WTC11 (cell line): ENCODE measurements at regions not wholly inside any gene's neighbourhood (a gene's known extent, or its start where the extent isn't known, plus 50 kb on each side); places are given as distances from the start of the nearest gene placed in this dataset.
"Not testable (repeated sequence)": the region's sequence is repeated elsewhere in the genome, so short reads cannot be mapped to it uniquely, and the experiment has no call there.

Source experiments
- ATAC-seq: fragments of 200-7000 bp; cut with Tn5 transposase; 2 replicates; pipeline ENCODE4 v1.10.0; 2021; ENCODE audit warnings: mild to moderate bottlenecking, moderate library complexity
- CTCF ChIA-PET: fragments of 300-600 bp; sonication (Branson Sonifier 250); formaldehyde crosslinking; loops from one replicate; lab custom pipeline; 2021; ENCODE audit warnings: antibody characterized with exemption; lab: Charles Lee
- POLR2A ChIA-PET: fragments of 350-600 bp; sonication (Branson Sonifier 250); formaldehyde crosslinking; loops from one replicate; lab custom pipeline; 2021; ENCODE audit warnings: antibody characterized with exemption; lab: Charles Lee
- DNase-seq: peaks from one replicate; pipeline ENCODE4 v3.0.0; 2021; ENCODE audit warnings: low spot score
- H3K27ac Mint-ChIP-seq: 2 replicates; pipeline ENCODE4 v1.8.0; 2021; ENCODE audit warnings: mixed read lengths
- H3K27me3 Mint-ChIP-seq: 2 replicates; pipeline ENCODE4 v1.8.0; 2021; ENCODE audit warnings: low read depth, mild to moderate bottlenecking, moderate library complexity, mixed read lengths
- H3K36me3 Mint-ChIP-seq: 2 replicates; pipeline ENCODE4 v1.8.0; 2021; ENCODE audit warnings: mixed read lengths
- H3K4me1 Mint-ChIP-seq: 2 replicates; pipeline ENCODE4 v1.8.0; 2022; ENCODE audit warnings: mixed read lengths
- H3K4me3 Mint-ChIP-seq: 2 replicates; pipeline ENCODE4 v1.8.0; 2021; ENCODE audit warnings: mild to moderate bottlenecking, moderate library complexity, mixed read lengths
- H3K9me3 Mint-ChIP-seq: 2 replicates; pipeline ENCODE4 v1.8.0; 2021; ENCODE audit warnings: mixed read lengths
- CREB1 ChIP-seq: sonication (generic); formaldehyde crosslinking; IDR thresholded peaks from 2 replicates; pipeline ENCODE4 v1.8.0; 2023; ENCODE audit warnings: mild to moderate bottlenecking, missing genetic modification reagents
- ESRRA ChIP-seq: sonication (generic); formaldehyde crosslinking; IDR thresholded peaks from 2 replicates; pipeline ENCODE4 v1.8.1; 2022; ENCODE audit warnings: mild to moderate bottlenecking, missing genetic modification reagents, borderline replicate concordance
- KAT7 ChIP-seq: sonication (generic); formaldehyde crosslinking; IDR thresholded peaks from 2 replicates; pipeline ENCODE4 v1.8.1; 2023; ENCODE audit warnings: missing genetic modification reagents, mild to moderate bottlenecking, borderline replicate concordance
- MXD4 ChIP-seq: fragments of 250-450 bp; sonication (Bioruptor Pico); IDR thresholded peaks from 2 replicates; pipeline ENCODE4 v1.8.0; 2021; ENCODE audit warnings: mild to moderate bottlenecking, moderate library complexity, borderline replicate concordance
- MYBL2 ChIP-seq: sonication (generic); formaldehyde crosslinking; IDR thresholded peaks from 2 replicates; pipeline ENCODE4 v1.8.1; 2023; ENCODE audit warnings: mild to moderate bottlenecking, moderate library complexity, missing genetic modification reagents
- NR2C2 ChIP-seq: sonication (generic); formaldehyde crosslinking; IDR thresholded peaks from 2 replicates; pipeline ENCODE4 v1.8.0; 2022; ENCODE audit warnings: mild to moderate bottlenecking, missing genetic modification reagents
- OVOL2 ChIP-seq: fragments of 250-450 bp; sonication (Bioruptor Pico); IDR thresholded peaks from 2 replicates; pipeline ENCODE4 v1.9.0; 2021; ENCODE audit warnings: mild to moderate bottlenecking, borderline replicate concordance
- PRRX2 ChIP-seq: fragments of 250-450 bp; sonication (Bioruptor Pico); IDR thresholded peaks from 2 replicates; pipeline ENCODE4 v1.8.0; 2021; ENCODE audit warnings: mild to moderate bottlenecking
- RORB ChIP-seq: fragments of 250-450 bp; sonication (Bioruptor Pico); IDR thresholded peaks from 2 replicates; pipeline ENCODE4 v1.9.0; 2021; ENCODE audit warnings: mild to moderate bottlenecking
- ZBTB21 ChIP-seq: sonication (generic); formaldehyde crosslinking; IDR thresholded peaks from 2 replicates; pipeline ENCODE4 v1.8.1; 2023; ENCODE audit warnings: mild to moderate bottlenecking, missing genetic modification reagents, borderline replicate concordance
- ZNF423 ChIP-seq: fragments of 250-450 bp; sonication (Bioruptor Pico); IDR thresholded peaks from 2 replicates; pipeline ENCODE4 v2.1.2; 2022; ENCODE audit warnings: mild to moderate bottlenecking, moderate library complexity
- TF ChIP-seq, protein P1 (sequence below): sonication (generic); formaldehyde crosslinking; IDR thresholded peaks from 2 replicates; pipeline ENCODE4 v1.8.1; 2023; ENCODE audit warnings: mild to moderate bottlenecking, moderate library complexity, missing genetic modification reagents
- TF ChIP-seq, protein P2 (sequence below): sonication (generic); formaldehyde crosslinking; IDR thresholded peaks from 2 replicates; pipeline ENCODE4 v1.8.0; 2023; ENCODE audit warnings: mild to moderate bottlenecking, missing genetic modification reagents
- TF ChIP-seq, protein P3 (sequence below): sonication (generic); formaldehyde crosslinking; IDR thresholded peaks from 2 replicates; pipeline ENCODE4 v1.8.0; 2022; ENCODE audit warnings: mild to moderate bottlenecking, missing genetic modification reagents
- TF ChIP-seq, protein P4 (sequence below): fragments of 250-450 bp; sonication (Bioruptor Pico); conservative IDR thresholded peaks from 2 replicates; pipeline ENCODE4 v1.9.0; 2021; ENCODE audit warnings: mild to moderate bottlenecking
- TF ChIP-seq, protein P5 (sequence below): sonication (generic); formaldehyde crosslinking; IDR thresholded peaks from 2 replicates; pipeline ENCODE4 v1.8.0; 2022; ENCODE audit warnings: missing genetic modification reagents

DNA sequence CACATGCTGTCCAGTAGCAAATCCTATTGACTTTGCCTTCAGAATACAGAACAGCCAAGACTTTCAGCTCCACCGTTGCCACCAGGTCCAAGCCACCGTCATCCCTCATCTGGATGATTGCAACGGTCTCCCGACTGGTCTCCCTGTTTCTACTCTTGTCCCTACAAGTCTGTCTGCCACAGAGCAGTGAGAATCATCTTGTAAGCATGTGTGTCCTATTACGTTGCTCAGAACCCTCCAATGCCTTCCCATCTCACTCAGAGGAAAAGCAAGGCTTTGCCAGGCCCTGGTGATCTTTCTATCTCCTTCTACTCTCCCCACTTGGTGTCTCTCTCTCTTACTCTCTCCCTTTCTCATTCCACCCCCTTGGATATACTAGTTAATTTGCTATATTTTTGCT lies 76.7 kb upstream of the GDNF start (continued):
- TF ChIP-seq, protein P1, sequence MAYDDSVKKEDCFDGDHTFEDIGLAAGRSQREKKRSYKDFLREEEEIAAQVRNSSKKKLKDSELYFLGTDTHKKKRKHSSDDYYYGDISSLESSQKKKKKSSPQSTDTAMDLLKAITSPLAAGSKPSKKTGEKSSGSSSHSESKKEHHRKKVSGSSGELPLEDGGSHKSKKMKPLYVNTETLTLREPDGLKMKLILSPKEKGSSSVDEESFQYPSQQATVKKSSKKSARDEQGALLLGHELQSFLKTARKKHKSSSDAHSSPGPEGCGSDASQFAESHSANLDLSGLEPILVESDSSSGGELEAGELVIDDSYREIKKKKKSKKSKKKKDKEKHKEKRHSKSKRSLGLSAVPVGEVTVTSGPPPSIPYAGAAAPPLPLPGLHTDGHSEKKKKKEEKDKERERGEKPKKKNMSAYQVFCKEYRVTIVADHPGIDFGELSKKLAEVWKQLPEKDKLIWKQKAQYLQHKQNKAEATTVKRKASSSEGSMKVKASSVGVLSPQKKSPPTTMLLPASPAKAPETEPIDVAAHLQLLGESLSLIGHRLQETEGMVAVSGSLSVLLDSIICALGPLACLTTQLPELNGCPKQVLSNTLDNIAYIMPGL (CRISPR knock-in tag), result no peak

DNA sequence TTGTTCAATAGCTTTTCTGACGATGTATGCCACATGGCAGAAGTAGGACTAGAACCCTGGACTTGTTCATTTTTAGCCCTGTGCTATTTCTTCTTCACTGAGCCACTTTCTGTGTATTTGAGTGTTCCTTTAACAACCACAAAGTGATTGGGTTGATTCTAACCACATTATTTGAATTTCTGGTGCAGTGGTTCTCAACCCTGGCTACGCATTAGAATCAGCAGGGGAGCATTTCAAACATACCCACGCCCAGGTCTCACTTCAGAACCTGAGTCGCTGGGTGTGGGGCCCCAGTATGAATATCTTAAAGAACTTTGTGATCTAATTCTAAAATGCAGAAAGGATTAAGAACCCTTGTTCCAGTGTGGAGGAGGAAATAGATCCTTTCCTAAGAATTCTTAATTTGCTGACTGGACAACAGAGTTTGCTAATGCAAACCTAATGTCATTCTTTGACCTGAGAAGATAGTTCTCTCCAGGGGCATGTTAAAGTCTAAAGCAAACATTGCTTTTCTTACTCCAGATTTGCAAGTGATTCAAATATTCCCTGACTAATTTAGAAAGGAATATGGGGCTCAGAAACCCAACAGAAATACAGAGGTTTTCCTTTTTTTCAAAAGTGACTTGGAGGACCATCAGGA lies 75.4 kb upstream of the GDNF start:
- H3K36me3 Mint-ChIP-seq, result no peaks in the 10 kb centered on the region
- no peak overlapping the region for H3K27ac Mint-ChIP-seq
- ChIA-PET POLR2A (no interaction called here), CTCF (no interaction called here)
- peaks cover 17% of the 10 kb centered on the region for H3K4me1 Mint-ChIP-seq
- ATAC-seq (no peak), DNase-seq (no peak)
- H3K9me3 Mint-ChIP-seq, result no peaks in the 10 kb centered on the region
- H3K4me3 Mint-ChIP-seq, result no peak overlapping the region
- H3K27me3 Mint-ChIP-seq, result no peaks in the 10 kb centered on the region
- TF ChIP-seq MXD4 (CRISPR knock-in tag) (no peak), ZBTB21 (no peak), KAT7 (CRISPR knock-in tag) (no peak), ESRRA (CRISPR knock-in tag) (no peak), RORB (CRISPR knock-in tag) (no peak), ZNF423 (CRISPR knock-in tag) (no peak), CREB1 (CRISPR knock-in tag) (no peak)
- TF ChIP-seq, protein P2, sequence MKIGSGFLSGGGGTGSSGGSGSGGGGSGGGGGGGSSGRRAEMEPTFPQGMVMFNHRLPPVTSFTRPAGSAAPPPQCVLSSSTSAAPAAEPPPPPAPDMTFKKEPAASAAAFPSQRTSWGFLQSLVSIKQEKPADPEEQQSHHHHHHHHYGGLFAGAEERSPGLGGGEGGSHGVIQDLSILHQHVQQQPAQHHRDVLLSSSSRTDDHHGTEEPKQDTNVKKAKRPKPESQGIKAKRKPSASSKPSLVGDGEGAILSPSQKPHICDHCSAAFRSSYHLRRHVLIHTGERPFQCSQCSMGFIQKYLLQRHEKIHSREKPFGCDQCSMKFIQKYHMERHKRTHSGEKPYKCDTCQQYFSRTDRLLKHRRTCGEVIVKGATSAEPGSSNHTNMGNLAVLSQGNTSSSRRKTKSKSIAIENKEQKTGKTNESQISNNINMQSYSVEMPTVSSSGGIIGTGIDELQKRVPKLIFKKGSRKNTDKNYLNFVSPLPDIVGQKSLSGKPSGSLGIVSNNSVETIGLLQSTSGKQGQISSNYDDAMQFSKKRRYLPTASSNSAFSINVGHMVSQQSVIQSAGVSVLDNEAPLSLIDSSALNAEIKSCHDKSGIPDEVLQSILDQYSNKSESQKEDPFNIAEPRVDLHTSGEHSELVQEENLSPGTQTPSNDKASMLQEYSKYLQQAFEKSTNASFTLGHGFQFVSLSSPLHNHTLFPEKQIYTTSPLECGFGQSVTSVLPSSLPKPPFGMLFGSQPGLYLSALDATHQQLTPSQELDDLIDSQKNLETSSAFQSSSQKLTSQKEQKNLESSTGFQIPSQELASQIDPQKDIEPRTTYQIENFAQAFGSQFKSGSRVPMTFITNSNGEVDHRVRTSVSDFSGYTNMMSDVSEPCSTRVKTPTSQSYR (CRISPR knock-in tag), result no peak
- TF ChIP-seq, protein P3, sequence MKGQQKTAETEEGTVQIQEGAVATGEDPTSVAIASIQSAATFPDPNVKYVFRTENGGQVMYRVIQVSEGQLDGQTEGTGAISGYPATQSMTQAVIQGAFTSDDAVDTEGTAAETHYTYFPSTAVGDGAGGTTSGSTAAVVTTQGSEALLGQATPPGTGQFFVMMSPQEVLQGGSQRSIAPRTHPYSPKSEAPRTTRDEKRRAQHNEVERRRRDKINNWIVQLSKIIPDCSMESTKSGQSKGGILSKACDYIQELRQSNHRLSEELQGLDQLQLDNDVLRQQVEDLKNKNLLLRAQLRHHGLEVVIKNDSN (CRISPR knock-in tag), result no peak

DNA sequence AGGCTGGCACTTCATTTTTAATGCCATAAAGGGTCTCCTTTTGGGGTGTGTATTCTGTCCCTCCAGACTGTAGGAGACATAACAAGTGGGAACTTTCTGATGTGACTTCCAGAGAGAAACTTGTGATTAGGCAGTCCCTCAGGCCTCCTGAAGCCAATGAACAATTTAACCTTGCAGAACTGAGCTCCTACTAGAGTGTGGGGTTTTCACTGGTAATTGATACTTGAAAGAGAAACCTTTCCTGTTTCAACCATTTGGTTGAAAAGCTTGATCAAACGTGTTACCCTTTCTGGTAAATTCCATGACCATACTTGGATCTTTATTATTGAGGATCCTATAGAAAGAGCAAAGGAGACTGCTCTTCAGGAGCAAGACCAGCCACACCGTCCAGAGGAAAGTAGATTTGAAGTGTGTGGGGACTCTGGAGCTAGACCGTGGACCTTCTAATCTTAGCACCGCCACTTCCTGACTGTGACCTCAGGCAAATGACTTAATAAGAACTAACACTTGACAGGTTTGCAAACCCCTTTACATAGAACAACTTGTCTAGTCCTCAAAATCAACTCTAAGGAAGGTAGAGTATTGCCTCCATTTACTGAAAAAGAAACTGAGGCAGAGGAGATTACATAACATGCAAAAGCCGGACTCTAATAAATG lies 69.9 kb upstream of the GDNF start:
- POLR2A ChIA-PET, H3K4me1 Mint-ChIP-seq, DNase-seq, H3K27ac Mint-ChIP-seq, H3K4me3 Mint-ChIP-seq, H3K27me3 Mint-ChIP-seq, H3K36me3 Mint-ChIP-seq, ATAC-seq, CTCF ChIA-PET: not testable (repeated sequence)
- H3K9me3 Mint-ChIP-seq, result peaks cover 15% of the 10 kb centered on the region

DNA sequence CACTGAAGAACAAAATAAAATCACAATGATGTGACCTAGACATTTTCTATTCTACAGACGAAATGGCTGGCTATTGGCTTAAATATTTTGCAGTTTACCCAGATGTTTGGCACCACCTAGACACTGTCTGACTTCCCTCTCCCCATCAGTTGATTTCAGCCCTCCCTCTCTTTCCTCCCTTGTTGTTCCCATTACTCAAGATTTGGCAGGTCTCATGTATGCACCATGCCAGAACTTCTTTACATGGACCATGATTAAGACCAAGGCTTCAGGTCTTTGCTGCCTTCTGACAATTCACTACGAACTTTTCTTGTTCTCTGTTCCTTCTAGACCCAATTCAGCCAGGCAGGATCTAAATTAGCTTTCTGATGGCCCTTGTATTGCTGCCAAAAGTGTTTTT lies 66.6 kb upstream of the GDNF start:
- ChIA-PET POLR2A (no interaction called here), CTCF (no interaction called here)
- ATAC-seq, result no peak
- Mint-ChIP-seq H3K36me3 (peaks cover 3% of the 10 kb centered on the region), H3K4me1 (no peaks in the 10 kb centered on the region), H3K4me3 (no peak overlapping the region), H3K27ac (no peak overlapping the region), H3K27me3 (no peaks in the 10 kb centered on the region), H3K9me3 (peaks cover 29% of the 10 kb centered on the region)
- no peak for DNase-seq
- TF ChIP-seq, protein P4, sequence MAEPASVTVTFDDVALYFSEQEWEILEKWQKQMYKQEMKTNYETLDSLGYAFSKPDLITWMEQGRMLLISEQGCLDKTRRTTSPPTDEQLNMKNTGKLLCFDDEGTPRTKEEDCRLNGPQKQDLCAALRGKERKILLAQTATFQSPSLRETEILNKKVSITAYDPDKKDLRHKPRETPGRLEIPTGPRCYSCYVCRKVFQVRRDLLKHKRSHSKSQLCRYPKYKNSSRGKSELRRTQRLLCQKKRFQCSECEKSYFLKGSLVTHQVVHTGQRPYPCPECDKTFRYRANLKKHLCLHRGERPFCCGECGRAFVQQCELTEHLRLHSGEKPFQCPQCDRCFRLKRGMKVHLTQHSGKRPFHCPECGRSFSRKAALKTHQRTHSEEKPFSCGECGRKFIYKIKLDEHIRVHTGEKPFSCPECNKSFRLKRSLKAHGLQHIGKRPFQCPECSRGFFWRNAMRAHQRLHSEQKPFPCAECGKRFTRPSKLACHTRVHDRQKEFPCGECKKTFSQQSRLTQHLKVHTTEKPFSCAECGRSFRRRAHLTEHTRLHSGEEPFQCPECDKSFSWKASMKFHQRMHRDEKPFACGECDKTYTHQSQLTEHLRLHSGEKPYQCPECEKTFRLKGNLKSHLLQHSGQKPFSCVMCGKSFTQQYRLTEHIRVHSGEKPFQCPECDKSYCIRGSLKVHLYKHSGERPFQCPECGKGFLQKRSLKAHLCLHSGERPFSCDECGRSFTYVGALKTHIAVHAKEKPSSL, result no peak
- TF ChIP-seq NR2C2 (no peak), PRRX2 (CRISPR knock-in tag) (no peak), OVOL2 (CRISPR knock-in tag) (no peak), MYBL2 (no peak)
- TF ChIP-seq, protein P5, sequence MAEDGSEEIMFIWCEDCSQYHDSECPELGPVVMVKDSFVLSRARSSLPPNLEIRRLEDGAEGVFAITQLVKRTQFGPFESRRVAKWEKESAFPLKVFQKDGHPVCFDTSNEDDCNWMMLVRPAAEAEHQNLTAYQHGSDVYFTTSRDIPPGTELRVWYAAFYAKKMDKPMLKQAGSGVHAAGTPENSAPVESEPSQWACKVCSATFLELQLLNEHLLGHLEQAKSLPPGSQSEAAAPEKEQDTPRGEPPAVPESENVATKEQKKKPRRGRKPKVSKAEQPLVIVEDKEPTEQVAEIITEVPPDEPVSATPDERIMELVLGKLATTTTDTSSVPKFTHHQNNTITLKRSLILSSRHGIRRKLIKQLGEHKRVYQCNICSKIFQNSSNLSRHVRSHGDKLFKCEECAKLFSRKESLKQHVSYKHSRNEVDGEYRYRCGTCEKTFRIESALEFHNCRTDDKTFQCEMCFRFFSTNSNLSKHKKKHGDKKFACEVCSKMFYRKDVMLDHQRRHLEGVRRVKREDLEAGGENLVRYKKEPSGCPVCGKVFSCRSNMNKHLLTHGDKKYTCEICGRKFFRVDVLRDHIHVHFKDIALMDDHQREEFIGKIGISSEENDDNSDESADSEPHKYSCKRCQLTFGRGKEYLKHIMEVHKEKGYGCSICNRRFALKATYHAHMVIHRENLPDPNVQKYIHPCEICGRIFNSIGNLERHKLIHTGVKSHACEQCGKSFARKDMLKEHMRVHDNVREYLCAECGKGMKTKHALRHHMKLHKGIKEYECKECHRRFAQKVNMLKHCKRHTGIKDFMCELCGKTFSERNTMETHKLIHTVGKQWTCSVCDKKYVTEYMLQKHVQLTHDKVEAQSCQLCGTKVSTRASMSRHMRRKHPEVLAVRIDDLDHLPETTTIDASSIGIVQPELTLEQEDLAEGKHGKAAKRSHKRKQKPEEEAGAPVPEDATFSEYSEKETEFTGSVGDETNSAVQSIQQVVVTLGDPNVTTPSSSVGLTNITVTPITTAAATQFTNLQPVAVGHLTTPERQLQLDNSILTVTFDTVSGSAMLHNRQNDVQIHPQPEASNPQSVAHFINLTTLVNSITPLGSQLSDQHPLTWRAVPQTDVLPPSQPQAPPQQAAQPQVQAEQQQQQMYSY, result no peak
